H1 (cell line): ENCODE measurements at regions not wholly inside any gene's neighbourhood (a gene's known extent, or its start where the extent isn't known, plus 50 kb on each side); places are given as distances from the start of the nearest gene placed in this dataset.

Experiments
- CTCF ChIA-PET: fragments of 300-600 bp; sonication (Branson Sonifier 250); formaldehyde crosslinking; loops from one replicate; lab custom pipeline; 2021; ENCODE audit not compliant: partially characterized antibody; lab: Charles Lee
- POLR2A ChIA-PET: fragments of 300-600 bp; sonication (Branson Sonifier 250); formaldehyde crosslinking; loops from one replicate; lab custom pipeline; 2021; ENCODE audit warnings: inconsistent platforms; ENCODE audit not compliant: partially characterized antibody; lab: Charles Lee
- DNase-seq, 2 experiments: peaks; one replicate each; pipeline versions ENCODE4 v3.0.0 to v3.0.0-alpha.2; 2010 to 2022; ENCODE audit warnings: low spot score in 2 of 2, low read depth in 1 of 2, mixed read lengths in 1 of 2
- FAIRE-seq: peaks from 2 replicates; lab custom pipeline; 2011; peaks lifted over from hg19 to GRCh38; lab: Jason Lieb, UNC
- H2AFZ ChIP-seq: 2 replicates; pipeline ENCODE4 v1.8.1; 2012; ENCODE audit warnings: low read length, inconsistent platforms
- H2AK5ac ChIP-seq: 2 replicates; pipeline ENCODE4 v1.6.1; 2013; ENCODE audit warnings: low read depth, low read length
- H2BK120ac ChIP-seq: replicated peaks from 2 replicates; pipeline ENCODE3; 2013; ENCODE audit warnings: low read depth, low read length, inconsistent platforms
- H2BK12ac ChIP-seq: 2 replicates; pipeline ENCODE4 v1.6.1; 2013; ENCODE audit warnings: low read depth, low read length
- H2BK15ac ChIP-seq: 2 replicates; pipeline ENCODE4 v1.6.1; 2013; ENCODE audit warnings: low read length
- H2BK20ac ChIP-seq: 2 replicates; pipeline ENCODE4 v1.6.1; 2013; ENCODE audit warnings: low read length
- H2BK5ac ChIP-seq: 2 replicates; pipeline ENCODE4 v1.6.1; 2013; ENCODE audit warnings: low read depth, low read length
- H3K14ac ChIP-seq: 2 replicates; pipeline ENCODE4 v1.6.1; 2013; ENCODE audit warnings: inconsistent platforms; ENCODE audit not compliant: insufficient read length
- H3K18ac ChIP-seq: 2 replicates; pipeline ENCODE4 v1.6.1; 2013; ENCODE audit warnings: low read length; ENCODE audit errors: extremely low read depth
- H3K23ac ChIP-seq: 2 replicates; pipeline ENCODE4 v1.6.1; 2013; ENCODE audit warnings: inconsistent platforms; ENCODE audit not compliant: insufficient read length
- H3K23me2 ChIP-seq: 2 replicates; pipeline ENCODE4 v1.6.1; 2013; ENCODE audit warnings: low read depth, low read length
- H3K27ac ChIP-seq: 2 replicates; pipeline ENCODE4 v1.6.1; 2011; ENCODE audit warnings: low read depth, low read length, inconsistent platforms
- H3K27me3 ChIP-seq, 4 experiments: replicated peaks in 1 of 4; 1 replicate in 1 of 4; 2 replicates in 3 of 4; pipeline versions ENCODE4 v1.6.1 to v1.8.1; 2011 to 2013; ENCODE audit warnings: low read length in 3 of 4, mild to moderate bottlenecking in 3 of 4, inconsistent platforms in 2 of 4, mixed read lengths in 2 of 4, moderate library complexity in 1 of 4; ENCODE audit not compliant: control insufficient read depth in 3 of 4, insufficient read depth in 3 of 4; ENCODE audit errors: extremely low read depth in 1 of 4
- H3K36me3 ChIP-seq, 4 experiments: 2 replicates each; pipeline versions ENCODE4 v1.6.1 to v1.8.1; 2011 to 2013; ENCODE audit warnings: mild to moderate bottlenecking in 4 of 4, low read length in 3 of 4, moderate library complexity in 2 of 4, control low read depth in 1 of 4, inconsistent platforms in 1 of 4; ENCODE audit not compliant: insufficient read depth in 4 of 4, control insufficient read depth in 2 of 4
- H3K4ac ChIP-seq: replicated peaks from 2 replicates; pipeline ENCODE3; 2013; ENCODE audit warnings: low read length, low read depth, mixed read lengths, inconsistent platforms; ENCODE audit not compliant: insufficient read length
- H3K4me1 ChIP-seq, 4 experiments: replicated peaks in 1 of 4; 1 replicate in 1 of 4; 2 replicates in 3 of 4; pipeline versions ENCODE4 v1.6.1 to v1.8.1; 2011 to 2013; ENCODE audit warnings: low read length in 3 of 4, inconsistent platforms in 2 of 4, mixed read lengths in 1 of 4; ENCODE audit not compliant: insufficient read depth in 4 of 4, control insufficient read depth in 3 of 4
- H3K4me2 ChIP-seq, 2 experiments: 2 replicates each; pipeline versions ENCODE4 v1.6.1 to v1.8.1; 2011 to 2013; ENCODE audit warnings: low read depth in 2 of 2, low read length in 2 of 2, control low read depth in 1 of 2, inconsistent platforms in 1 of 2, mild to moderate bottlenecking in 1 of 2; ENCODE audit not compliant: insufficient read depth in 1 of 2
- H3K4me3 ChIP-seq, 4 experiments: fragments of 200-600, 300-600 bp in 1 of 4; sonication (generic), shearing (Covaris generic), sonication (Bioruptor Twin) in 1 of 4; 2 replicates each; pipeline versions ENCODE4 v1.5.1 to v1.8.1; 2011 to 2016; ENCODE audit warnings: low read length in 4 of 4, low read depth in 3 of 4, control low read depth in 2 of 4, inconsistent platforms in 2 of 4, mild to moderate bottlenecking in 2 of 4, mixed read lengths in 1 of 4, moderate library complexity in 1 of 4; ENCODE audit not compliant: insufficient read depth in 2 of 4; ENCODE audit errors: extremely low read depth in 1 of 4
- H3K56ac ChIP-seq: replicated peaks from 2 replicates; pipeline ENCODE3; 2013; ENCODE audit warnings: low read depth, mild to moderate bottlenecking, mixed read lengths, low read length, inconsistent platforms; ENCODE audit not compliant: insufficient read length
- H3K79me1 ChIP-seq: 2 replicates; pipeline ENCODE4 v1.6.1; 2013; ENCODE audit warnings: low read depth, low read length, control low read depth
- H3K79me2 ChIP-seq, 2 experiments: 2 replicates each; pipeline versions ENCODE4 v1.6.1 to v1.8.1; 2012 to 2013; ENCODE audit warnings: low read length in 2 of 2, mild to moderate bottlenecking in 2 of 2, inconsistent platforms in 1 of 2; ENCODE audit not compliant: insufficient read depth in 2 of 2, control insufficient read depth in 1 of 2
- H3K9ac ChIP-seq, 4 experiments: replicated peaks in 1 of 4; 1 replicate in 1 of 4; 2 replicates in 3 of 4; pipeline versions ENCODE4 v1.6.1 to v1.8.1; 2011 to 2013; ENCODE audit warnings: low read depth in 3 of 4, low read length in 3 of 4, control low read depth in 2 of 4, mild to moderate bottlenecking in 2 of 4, moderate library complexity in 2 of 4, inconsistent platforms in 1 of 4; ENCODE audit errors: extremely low read depth in 1 of 4
- H3K9me3 ChIP-seq, 2 experiments: 2 replicates each; pipeline versions ENCODE4 v1.6.1 to v1.8.1; 2012 to 2013; ENCODE audit warnings: mild to moderate bottlenecking in 2 of 2, moderate library complexity in 2 of 2, control low read depth in 1 of 2, inconsistent platforms in 1 of 2, low read depth in 1 of 2, low read length in 1 of 2, mixed read lengths in 1 of 2; ENCODE audit not compliant: insufficient read depth in 2 of 2
- H4K20me1 ChIP-seq, 2 experiments: replicated peaks in 1 of 2; 2 replicates each; pipeline versions ENCODE3 to v1.8.1; 2011 to 2013; ENCODE audit warnings: inconsistent platforms in 2 of 2, low read length in 2 of 2, mild to moderate bottlenecking in 1 of 2; ENCODE audit not compliant: insufficient read depth in 2 of 2, control insufficient read depth in 1 of 2
- H4K5ac ChIP-seq: 2 replicates; pipeline ENCODE4 v1.6.1; 2013; ENCODE audit warnings: low read length, low read depth, mixed read lengths, inconsistent platforms; ENCODE audit not compliant: insufficient read length
- H4K8ac ChIP-seq: 2 replicates; pipeline ENCODE4 v1.8.0; 2013; ENCODE audit warnings: mild to moderate bottlenecking, moderate library complexity, low read length, inconsistent platforms; ENCODE audit not compliant: insufficient read depth; ENCODE audit errors: extremely low read depth
- H4K91ac ChIP-seq: replicated peaks from 2 replicates; pipeline ENCODE3; 2013; ENCODE audit warnings: low read length, mixed read lengths, inconsistent platforms; ENCODE audit not compliant: insufficient read length
- BCL11A ChIP-seq, 2 experiments: IDR thresholded peaks; one replicate each; pipeline ENCODE4 v1.6.1; 2011; ENCODE audit warnings: low read depth in 2 of 2, low read length in 2 of 2, mild to moderate bottlenecking in 2 of 2
- CHD1 ChIP-seq: IDR thresholded peaks from 2 replicates; pipeline ENCODE4 v1.6.1; 2012; ENCODE audit warnings: low read depth, low read length, improper control_type of control experiment
- CTBP2 ChIP-seq: IDR thresholded peaks from 2 replicates; pipeline ENCODE4 v1.7.0; 2011; ENCODE audit warnings: borderline replicate concordance, mild to moderate bottlenecking, moderate library complexity, mixed read lengths, low read length; ENCODE audit not compliant: insufficient read depth, insufficient read length
- FOSL1 ChIP-seq: IDR thresholded peaks from 2 replicates; pipeline ENCODE4 v1.6.1; 2011; ENCODE audit warnings: mild to moderate bottlenecking, low read depth, low read length, moderate library complexity; ENCODE audit not compliant: insufficient read depth
- GTF2F1 ChIP-seq: IDR thresholded peaks from 2 replicates; pipeline ENCODE4 v1.6.1; 2012; ENCODE audit warnings: low read depth, low read length, improper control_type of control experiment, borderline replicate concordance
- HDAC2 ChIP-seq, 2 experiments: fragments of 300-600 bp in 1 of 2; sonication (generic) in 1 of 2; IDR thresholded peaks; 2 replicates each; pipeline ENCODE4 v1.6.1; 2011 to 2012; ENCODE audit warnings: low read depth in 2 of 2, low read length in 2 of 2, mild to moderate bottlenecking in 2 of 2, moderate library complexity in 2 of 2, borderline replicate concordance in 1 of 2, inconsistent platforms in 1 of 2
- NRF1 ChIP-seq: IDR thresholded peaks from 2 replicates; pipeline ENCODE4 v1.6.1; 2011; ENCODE audit warnings: mild to moderate bottlenecking, low read depth, low read length, improper control_type of control experiment
- PHF8 ChIP-seq: fragments of 200-600 bp; sonication (generic); conservative IDR thresholded peaks from 2 replicates; pipeline ENCODE4 v1.7.1; 2012; ENCODE audit warnings: low read depth, mild to moderate bottlenecking, inconsistent platforms, low read length, moderate library complexity
- RAD21 ChIP-seq, 2 experiments: IDR thresholded peaks in 1 of 2; conservative IDR thresholded peaks in 1 of 2; 2 replicates each; pipeline ENCODE4 v1.6.1; 2011; ENCODE audit warnings: low read depth in 2 of 2, low read length in 2 of 2, improper control_type of control experiment in 1 of 2, inconsistent platforms in 1 of 2, mild to moderate bottlenecking in 1 of 2, moderate library complexity in 1 of 2
- RFX5 ChIP-seq: IDR thresholded peaks from 2 replicates; pipeline ENCODE4 v1.6.1; 2011; ENCODE audit warnings: low read depth, low read length, improper control_type of control experiment, borderline replicate concordance
- SRF ChIP-seq: IDR thresholded peaks from 2 replicates; pipeline ENCODE4 v1.6.1; 2011; ENCODE audit warnings: mild to moderate bottlenecking, low read depth, low read length, moderate library complexity
- TAF7 ChIP-seq: optimal IDR thresholded peaks from 2 replicates; pipeline ENCODE3; 2011; ENCODE audit warnings: low read depth, mild to moderate bottlenecking, inconsistent platforms, low read length, moderate library complexity, borderline replicate concordance
- ZNF274 ChIP-seq: IDR thresholded peaks from 2 replicates; pipeline ENCODE4 v1.7.0; 2012; ENCODE audit warnings: low read length, borderline replicate concordance; ENCODE audit errors: extremely low read depth
- WGBS, 2 experiments: shearing (Covaris generic) in 1 of 2; methylation state at CpG; one replicate each; pipeline versions ENCODE4 v1.1.6 to v1.1.7; 2013 to 2015; ENCODE audit warnings: low lambda C conversion rate in 2 of 2, mixed read lengths in 2 of 2, inconsistent platforms in 1 of 2, low coverage in 1 of 2, missing lambda C conversion rate in 1 of 2; ENCODE audit not compliant: insufficient replicate concordance in 2 of 2, insufficient coverage in 1 of 2, insufficient read length in 1 of 2; ENCODE audit errors: extremely low coverage in 1 of 2, missing lambda C conversion rate in 1 of 2; 5-methylcytosine and 5-hydroxymethylcytosine counted together

- Histone ChIP-seq H4K5ac (no peak overlapping the region), H2BK20ac (no peak overlapping the region), H2BK12ac (no peak overlapping the region), H4K20me1 (no peaks in the 10 kb centered on the region), H2BK5ac (no peak overlapping the region), H3K4me3 (no peak overlapping the region), H3K14ac (no peak overlapping the region), H3K56ac (no peak overlapping the region), H3K18ac (no peak overlapping the region), H3K79me2 (no peaks in the 10 kb centered on the region), H3K27ac (no peak overlapping the region), H4K8ac (no peak overlapping the region), H3K4ac (no peak overlapping the region), H2BK120ac (no peak overlapping the region), H2AFZ (no peak overlapping the region), H3K4me1 (peaks cover 0 to 8% (median 5%) of the 10 kb centered on the region in 4 experiments; a peak in 6 of 7 replicates), H3K9me3 (no peaks in the 10 kb centered on the region), H3K23ac (no peak overlapping the region), H3K4me2 (no peak overlapping the region), H3K36me3 (no peaks in the 10 kb centered on the region), H2BK15ac (no peak overlapping the region), H3K27me3 (peaks cover 0 to 3% (median 1%) of the 10 kb centered on the region in 4 experiments; a peak in 1 of 7 replicates), H2AK5ac (no peak overlapping the region), H4K91ac (no peak overlapping the region), H3K23me2 (no peaks in the 10 kb centered on the region), H3K79me1 (no peaks in the 10 kb centered on the region), H3K9ac (no peak overlapping the region)
- POLR2A ChIA-PET, result no interaction called here
- FAIRE-seq (no peak), DNase-seq (no peak)
- WGBS, 2 experiments, result 91% methylated on average over 3 of the region's 3 CpGs; no CpG with 5 or more reads in 1 of the 2 experiments
- CTCF ChIA-PET, result interaction anchor here (1.0 kb wide), 1 partner anchor 24 kb away, joined by 3 read pairs; no protein-coding TSS in a partner anchor
- TF ChIP-seq CTBP2, result no peak
- no peak for TF ChIP-seq ZNF274
- TF ChIP-seq RFX5, result no peak
- TF ChIP-seq RAD21 (IDR thresholded peaks at IDR 0.05 in 1 of 2, conservative IDR thresholded peaks at IDR 0.05 in 1 of 2; ENCODE audit: low read depth in 2 of 2, low read length in 2 of 2), result no peak
- TF ChIP-seq PHF8, result no peak
- no peak for TF ChIP-seq GTF2F1
- TF ChIP-seq CHD1, result no peak
- no peak for TF ChIP-seq FOSL1
- no peak for TF ChIP-seq NRF1
- no peak for TF ChIP-seq SRF
- no peak for TF ChIP-seq TAF7
- TF ChIP-seq BCL11A (IDR thresholded peaks at IDR 0.05; ENCODE audit: low read depth in 2 of 2, low read length in 2 of 2), result no peak
- TF ChIP-seq HDAC2 (IDR thresholded peaks at IDR 0.05; ENCODE audit: borderline replicate concordance in 1 of 2, low read depth in 2 of 2, low read length in 2 of 2), result no peak
These were observed 164.0 kb upstream of the ZNF608 start for GRCh38 chr5:124910354-124911016.
